ENCODE measurements at regions not wholly inside any gene's neighbourhood (a gene's known extent, or its start where the extent isn't known, plus 50 kb on each side); places are given as distances from the start of the nearest gene placed in this dataset.
A peak's percentile ranks its signal among the peaks of the same experiment; 100 is the strongest.

DNA sequence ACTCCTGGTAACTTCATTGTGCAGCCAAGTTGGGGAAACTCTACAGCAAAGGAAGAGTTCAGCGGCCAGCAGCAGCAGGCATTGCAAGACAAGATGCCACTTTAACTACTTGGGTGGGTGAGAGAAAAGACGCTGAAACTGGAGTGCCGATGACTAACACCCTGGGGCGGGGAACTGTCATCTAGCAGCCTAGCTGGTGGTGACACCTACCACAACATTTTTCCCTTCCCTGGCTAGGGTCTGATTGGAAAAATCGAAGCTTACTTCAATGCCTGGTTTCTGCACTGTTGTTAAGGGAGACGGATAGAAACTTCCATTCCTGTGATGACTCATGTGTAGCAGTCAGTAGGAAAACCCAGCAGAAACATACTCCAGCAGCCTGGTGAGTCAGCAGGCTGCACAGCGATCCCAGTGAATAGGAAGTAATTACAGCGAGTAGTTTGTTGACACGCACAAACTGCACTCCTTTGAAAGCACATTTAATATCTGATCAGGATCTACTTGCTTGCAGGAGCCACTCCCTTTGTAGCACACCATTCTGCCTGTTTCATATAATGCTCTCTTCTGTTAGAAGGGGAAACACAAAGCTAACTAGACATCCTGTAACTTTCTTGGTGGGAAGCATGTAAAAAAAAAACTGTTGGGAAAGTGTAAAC, 62.1 kb upstream of the MAPRE2 start:
- DNase-seq, result peak; percentile 44

DNA sequence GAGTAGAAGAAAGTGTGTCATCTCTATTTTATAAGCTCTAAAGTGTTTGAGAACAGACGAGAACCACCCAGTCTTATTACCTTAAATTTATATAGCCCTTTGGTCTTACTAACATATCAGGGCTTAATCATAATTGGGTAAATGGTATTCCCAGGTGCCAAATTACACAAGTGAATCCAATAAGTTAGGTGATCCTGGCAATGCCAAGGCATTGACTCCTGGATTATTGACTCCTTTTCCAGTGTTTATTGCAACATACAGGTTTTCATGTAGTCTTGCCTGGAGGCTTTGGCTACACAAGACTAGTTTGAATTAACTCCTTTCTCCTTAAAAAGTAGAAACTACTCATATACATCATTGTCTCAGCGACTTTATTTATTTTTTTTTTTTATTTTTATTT, 59.7 kb upstream of the MAPRE2 start:
- no peak for DNase-seq

DNA sequence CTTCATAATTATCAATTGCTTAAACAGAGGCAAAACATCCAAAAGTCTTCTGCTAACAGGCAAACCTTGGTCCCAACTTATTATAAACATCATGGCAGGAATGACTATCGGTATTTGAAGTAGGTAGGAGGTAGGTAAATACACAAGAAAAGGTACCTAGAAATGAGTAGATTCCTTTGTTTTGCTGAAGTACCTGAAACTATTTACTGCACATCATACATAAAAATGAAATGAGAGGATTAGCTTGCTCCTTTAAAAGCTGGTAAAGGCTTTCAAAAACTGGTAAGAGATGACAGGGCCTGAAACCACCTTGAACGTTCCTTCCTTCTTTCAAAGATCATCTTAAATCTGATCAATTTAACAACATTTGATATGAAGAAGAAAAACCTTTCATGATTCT, 55.2 kb upstream of the MAPRE2 start:
- no peak for DNase-seq

DNA sequence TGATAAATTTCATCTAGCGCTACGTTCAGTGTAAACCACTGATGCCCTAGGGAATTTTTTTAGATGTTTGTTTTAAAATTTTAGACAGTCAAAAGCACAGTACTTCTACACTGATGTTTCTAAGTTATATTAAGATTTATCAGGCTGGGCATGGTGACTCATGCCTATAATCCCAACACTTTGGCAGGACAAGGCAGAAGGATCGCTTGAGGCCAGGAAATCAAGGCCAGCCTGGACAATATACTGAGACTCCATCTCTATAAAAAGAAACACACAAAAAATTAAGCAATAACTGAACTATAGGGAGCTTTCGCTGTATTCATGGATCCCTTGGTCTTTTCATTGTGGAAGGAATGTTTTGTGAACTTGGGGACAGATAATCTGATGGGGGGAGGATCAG, 50.6 kb upstream of the MAPRE2 start:
- no peak for DNase-seq

DNA sequence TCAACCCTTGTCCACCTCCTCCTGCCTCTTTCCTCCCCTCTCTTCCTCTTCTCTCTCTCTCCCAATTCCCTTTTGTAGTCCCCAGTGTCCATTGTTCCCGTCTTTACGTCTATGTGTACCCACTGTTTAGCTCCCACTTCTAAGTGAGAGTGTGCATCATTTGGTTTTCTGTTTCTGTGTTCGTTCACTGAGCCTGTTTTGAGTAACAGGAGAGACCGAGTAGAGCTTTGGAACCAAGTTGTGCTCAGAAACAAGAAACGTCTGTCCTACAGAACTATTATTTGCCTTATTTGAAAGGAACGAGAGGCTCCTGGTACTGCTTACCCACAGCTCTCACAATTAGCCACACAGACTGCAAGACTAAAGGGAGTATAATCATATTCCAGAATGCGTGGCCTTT, 50.1 kb upstream of the MAPRE2 start:
- no peak for DNase-seq

All from SIG-M5 (cell line).